SIG-M5 treated with dmso at 0.1 percent for 504 hours (cell line): ENCODE measurements at regions not wholly inside any gene's neighbourhood (a gene's known extent, or its start where the extent isn't known, plus 50 kb on each side); places are given as distances from the start of the nearest gene placed in this dataset.
A peak's percentile ranks its signal among the peaks of the same experiment; 100 is the strongest.

Experiments used
- DNase-seq: peaks from one replicate; lab custom pipeline; 2025; ENCODE audit not compliant: unreplicated experiment; lab: John Stamatoyannopoulos, UW

GRCh38 chrX:140848800-140849199, 139.2 kb downstream of the LINC00632 start:
- DNase-seq, result no peak

- no peak for DNase-seq
Measured at GRCh38 chrX:140860718-140861117, 141.7 kb upstream of the SPANXB1 start.

GRCh38 chrX:140866446-140866845, 135.9 kb upstream of the SPANXB1 start:
- no peak for DNase-seq

GRCh38 chrX:140912606-140913005, 89.8 kb upstream of the SPANXB1 start:
- no peak for DNase-seq

GRCh38 chrX:140913802-140914501, 88.4 kb upstream of the SPANXB1 start:
- DNase-seq, result no peak

GRCh38 chrX:140916872-140917271, 85.5 kb upstream of the SPANXB1 start:
- DNase-seq, result no peak

GRCh38 chrX:140917354-140918115, 84.9 kb upstream of the SPANXB1 start:
- DNase-seq, result no peak

GRCh38 chrX:140918398-140919038, 83.9 kb upstream of the SPANXB1 start:
- DNase-seq, result peak; percentile 45

- no peak for DNase-seq
Measured at GRCh38 chrX:140920416-140920815, 82.0 kb upstream of the SPANXB1 start.

GRCh38 chrX:140923118-140923517, 79.3 kb upstream of the SPANXB1 start:
- no peak for DNase-seq

- DNase-seq, result no peak
Measured at GRCh38 chrX:140928739-140929138, 73.7 kb upstream of the SPANXB1 start.

- peak; percentile 3 for DNase-seq
Measured at GRCh38 chrX:140933016-140933415, 69.4 kb upstream of the SPANXB1 start.

- no peak for DNase-seq
Measured at GRCh38 chrX:140933874-140934655, 68.3 kb upstream of the SPANXB1 start.

- no peak for DNase-seq
Measured at GRCh38 chrX:140943513-140943912, 58.9 kb upstream of the SPANXB1 start.

GRCh38 chrX:140944710-140945109, 57.7 kb upstream of the SPANXB1 start:
- no peak for DNase-seq

- no peak for DNase-seq
Measured at GRCh38 chrX:140948827-140949226, 53.6 kb upstream of the SPANXB1 start.

GRCh38 chrX:140949233-140949632, 53.2 kb upstream of the SPANXB1 start:
- no peak for DNase-seq
